ENCODE measurements at regions not wholly inside any gene's neighbourhood (a gene's known extent, or its start where the extent isn't known, plus 50 kb on each side); places are given as distances from the start of the nearest gene placed in this dataset.

DNA sequence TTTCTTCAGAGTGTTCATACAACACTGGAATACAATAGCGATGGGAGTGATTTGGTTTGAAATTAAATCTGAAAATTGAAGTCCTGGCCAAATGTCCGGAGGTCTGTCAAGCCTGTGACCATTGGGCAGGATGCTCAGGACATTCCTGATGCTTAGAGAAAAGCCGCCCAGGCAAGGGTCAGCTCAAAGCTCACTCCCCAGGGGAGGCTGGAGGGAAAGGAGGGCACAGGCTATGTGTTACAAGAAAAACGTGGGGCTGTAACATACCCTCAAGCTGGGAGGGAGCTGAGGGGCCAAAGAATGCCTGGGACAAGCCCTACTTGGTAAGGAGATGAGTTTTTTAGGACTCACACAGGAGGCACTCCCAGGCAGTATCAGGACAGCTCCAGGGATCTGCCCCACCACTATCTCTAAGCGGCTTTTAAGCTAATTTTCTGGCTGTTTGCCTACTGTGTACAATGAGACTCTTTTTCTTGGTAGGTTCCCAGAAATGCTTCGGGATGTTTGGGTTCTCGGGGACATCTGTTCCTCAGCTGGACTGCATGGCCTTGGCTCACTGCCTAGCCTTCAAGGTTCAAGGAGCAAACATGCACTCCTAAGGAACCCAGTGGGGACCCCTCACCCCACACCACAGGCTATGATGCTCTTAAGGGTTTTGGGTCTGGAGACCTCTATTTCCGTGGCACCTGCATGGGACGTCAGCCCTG, 500.1 kb downstream of the BRD1 start:
- DNase-seq (ENCODE audit: low read depth in 2 of 2) = no peak

DNA sequence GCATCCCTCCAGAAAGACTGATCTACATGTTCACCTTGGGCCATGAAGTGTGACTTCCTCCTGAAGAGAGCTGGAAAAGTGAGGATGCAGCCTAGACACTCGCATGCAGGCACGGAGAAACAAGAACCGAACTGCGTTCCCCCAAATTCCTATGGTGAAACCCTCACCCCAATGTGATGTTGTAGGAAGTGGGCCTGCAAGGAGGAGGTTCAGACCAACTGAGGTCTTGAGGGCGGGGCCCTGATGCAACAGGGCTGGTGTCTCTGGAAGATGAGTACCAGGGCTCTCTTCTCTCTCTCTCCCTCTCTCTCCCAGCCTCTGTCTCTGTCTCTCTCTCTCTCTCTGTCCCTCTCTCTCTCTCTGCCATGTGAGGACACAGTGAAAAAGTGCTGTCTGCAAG, 501.1 kb downstream of the BRD1 start:
- no peak for DNase-seq (ENCODE audit: low read depth in 2 of 2)

DNA sequence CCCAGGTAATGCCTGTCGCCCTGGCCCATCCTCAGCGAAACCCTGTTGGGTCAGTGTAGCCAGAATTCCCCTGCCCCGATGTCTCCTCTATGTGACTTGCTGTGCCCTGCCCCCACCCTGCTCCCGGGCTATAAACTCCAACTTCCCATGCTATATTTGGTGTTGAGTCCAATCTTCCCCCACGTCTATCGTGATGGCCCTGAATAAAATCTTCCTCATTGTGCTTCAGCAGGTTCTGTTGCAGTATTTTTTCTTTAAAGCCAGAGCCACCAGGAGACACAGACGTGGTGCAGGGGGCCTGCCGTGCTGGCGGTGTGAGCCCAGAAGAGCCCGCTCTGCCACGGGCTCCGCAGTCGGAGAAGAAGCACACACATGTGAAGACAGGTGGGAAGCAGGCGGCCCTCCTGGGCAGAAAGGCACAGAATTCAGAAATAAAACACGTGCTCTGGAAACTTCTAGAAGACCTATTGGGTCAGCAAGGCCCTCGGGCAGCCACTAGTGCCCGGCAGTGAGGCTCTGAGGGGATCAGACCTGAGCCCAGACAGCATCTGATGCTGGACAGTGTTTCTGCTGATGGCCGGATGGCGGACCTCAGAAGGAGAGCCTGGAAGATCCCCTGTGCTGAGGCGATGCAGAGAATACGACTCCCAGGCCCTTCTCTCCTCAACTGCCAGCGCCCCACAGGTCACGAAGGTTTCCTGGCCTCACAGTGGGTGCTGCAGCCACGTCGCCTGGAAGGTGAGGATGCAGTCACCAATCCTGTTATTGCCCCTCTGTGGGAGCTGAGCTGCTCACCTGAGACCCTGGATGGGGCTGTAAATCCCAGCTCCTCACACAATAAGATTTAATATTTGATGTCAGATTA, 501.9 kb downstream of the BRD1 start:
- DNase-seq (ENCODE audit: low read depth in 2 of 2) = no peak

DNA sequence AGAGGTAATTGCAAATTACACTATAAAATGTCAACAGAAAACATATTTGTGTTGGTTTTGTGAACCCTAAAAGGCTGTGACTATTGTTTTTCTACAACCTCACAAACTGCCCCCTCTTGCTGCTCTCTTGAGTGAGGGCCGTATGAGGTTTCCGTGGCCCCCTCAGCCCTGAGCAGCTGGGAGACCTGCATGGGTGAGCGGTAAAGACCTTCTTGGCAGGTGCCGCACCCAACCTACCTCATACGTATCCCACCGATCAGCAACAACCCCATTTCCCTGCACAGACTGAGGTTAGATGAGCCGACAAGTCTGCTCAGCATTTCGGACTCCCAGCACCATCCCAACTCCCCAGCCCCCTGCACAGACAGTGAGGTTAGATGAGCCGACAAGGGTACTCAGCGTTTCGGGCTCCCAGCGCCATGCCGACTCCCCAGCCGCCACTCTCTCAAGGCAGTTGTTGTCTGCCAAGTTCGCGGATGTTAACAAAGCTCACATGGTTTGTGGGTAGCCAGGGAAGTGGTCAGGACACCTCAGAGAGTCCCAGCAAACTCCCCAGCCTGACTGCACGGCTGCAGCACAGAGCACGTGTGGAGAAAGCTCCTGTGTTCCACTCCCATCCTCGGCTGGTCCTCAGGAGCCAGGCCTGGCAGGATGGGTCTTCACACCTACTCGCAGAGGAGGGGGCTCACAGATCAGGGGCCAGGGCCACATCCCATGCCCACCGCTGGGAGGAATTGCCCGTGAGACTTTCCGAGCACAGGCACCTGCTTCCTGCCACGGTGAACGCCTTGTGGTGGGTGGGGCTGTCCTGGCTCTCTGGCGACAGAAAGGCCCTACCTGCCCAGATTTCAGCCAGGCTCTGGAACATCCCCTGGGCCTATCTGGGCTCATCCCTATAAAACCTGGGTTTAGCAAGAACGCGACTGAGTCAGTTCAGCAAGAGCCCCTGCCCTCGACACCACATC, 502.9 kb downstream of the BRD1 start:
- no peak for DNase-seq (ENCODE audit: low read depth in 2 of 2)

- DNase-seq (ENCODE audit: low read depth in 2 of 2) = no peak
Observed at GRCh38 chr22:49323751-49324415, 503.8 kb downstream of the BRD1 start.

GRCh38 chr22:49322861-49323622, 504.6 kb downstream of the BRD1 start:
- DNase-seq (ENCODE audit: low read depth in 2 of 2) = no peak

DNA sequence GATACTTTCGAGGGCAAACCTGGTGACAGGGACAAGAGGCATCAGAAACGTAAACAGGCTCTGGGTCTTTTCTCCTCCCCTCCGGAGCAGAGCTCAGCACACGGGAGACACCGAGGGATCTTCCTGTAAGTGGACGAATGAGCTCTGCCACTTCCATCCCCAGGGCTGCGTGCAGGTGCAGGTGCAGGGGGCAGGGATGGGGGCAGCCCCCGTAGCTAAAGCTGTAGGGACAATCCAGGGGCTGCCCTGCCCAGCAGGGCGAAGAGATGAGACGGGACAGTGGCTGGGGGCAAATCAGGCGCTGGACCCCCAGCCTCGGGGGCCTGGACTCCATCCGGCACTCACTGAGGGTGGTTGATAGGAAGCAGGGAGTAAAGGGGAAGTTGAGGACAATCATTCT, 505.4 kb downstream of the BRD1 start:
- DNase-seq (ENCODE audit: low read depth in 2 of 2) = no peak

DNA sequence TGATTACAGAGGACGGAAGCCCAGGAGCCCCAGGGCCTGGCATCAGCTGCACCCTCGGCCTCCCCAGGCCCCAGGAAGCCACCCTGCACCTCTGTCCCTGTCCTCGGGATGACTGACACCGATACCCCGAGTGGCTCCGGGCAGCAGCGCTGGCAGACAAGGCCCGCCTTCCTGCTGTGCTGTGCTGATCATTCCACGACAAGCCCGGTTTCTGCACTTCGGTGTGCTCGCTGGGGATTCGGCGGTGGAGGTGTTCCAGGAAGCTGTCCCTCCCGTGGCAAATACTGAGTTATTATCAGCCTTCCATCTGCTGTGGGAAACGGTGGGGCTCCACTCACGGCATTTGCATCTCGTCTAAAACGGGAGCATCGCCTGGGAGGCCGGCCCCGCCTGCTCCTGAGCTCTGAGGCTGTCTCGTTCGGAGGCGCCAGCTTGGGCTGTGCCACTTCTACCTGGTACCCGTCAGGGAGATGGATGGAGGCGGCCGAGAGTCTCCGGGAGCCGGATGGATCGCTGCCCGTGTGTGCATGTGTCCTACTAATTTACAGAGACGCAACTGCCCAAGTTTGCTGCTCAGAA, 506.1 kb downstream of the BRD1 start:
- no peak for DNase-seq (ENCODE audit: low read depth in 2 of 2)

DNA sequence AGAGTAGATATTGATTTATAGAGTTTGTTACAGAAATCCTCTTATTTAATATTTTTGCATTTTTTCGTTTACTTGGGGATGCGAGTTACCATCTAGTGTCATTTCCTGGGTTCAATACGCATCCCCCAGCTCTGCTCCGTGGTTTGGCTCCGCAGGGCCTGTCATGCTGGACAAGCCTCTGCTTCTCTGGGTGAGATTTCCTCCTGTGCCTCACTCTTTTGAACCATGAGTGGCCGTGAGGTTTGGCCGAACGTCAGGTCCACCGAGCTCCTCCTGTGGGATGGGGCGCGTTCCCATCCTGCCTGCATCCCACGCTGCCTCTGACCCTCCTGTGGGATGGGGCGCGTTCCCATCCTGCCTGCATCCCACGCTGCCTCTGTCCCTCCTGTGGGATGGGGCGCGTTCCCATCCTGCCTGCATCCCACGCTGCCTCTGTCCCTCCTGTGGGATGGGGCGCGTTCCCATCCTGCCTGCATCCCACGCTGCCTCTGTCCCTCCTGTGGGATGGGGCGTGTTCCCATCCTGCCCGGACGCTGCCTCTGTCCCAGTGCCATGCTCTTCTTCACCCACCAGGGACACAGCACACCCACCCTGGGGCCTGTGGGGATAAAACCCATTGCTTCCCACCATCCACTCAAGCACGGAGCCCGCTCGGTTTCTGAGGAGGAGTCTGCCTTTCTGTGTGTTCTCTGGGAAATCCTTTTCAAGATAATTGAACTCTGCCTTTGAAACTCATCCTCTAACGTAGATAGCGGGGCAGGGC, 506.8 kb downstream of the BRD1 start:
- DNase-seq (ENCODE audit: low read depth in 2 of 2) = no peak

GRCh38 chr22:49317369-49317768, 510.3 kb downstream of the BRD1 start:
- no peak for DNase-seq (ENCODE audit: low read depth in 2 of 2)

DNA sequence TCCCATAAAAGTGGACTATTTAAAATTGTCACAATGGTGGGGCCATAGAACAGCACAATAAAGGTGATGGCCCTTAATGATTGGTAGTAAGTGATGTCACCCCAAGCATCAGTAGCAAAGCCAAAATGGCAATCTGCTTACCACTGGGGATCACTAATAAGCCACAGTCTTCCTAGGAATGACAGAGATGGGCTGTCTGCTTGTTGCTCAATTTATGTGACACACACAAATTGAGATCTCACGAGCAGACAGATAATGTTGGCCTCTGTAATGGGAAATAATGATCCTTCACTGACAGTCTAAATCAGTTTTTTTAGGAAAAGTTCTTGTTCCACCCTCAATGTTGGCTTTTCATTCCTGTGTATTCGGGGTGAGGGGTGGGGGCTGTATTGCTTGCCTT, 515.1 kb downstream of the BRD1 start:
- no peak for DNase-seq (ENCODE audit: low read depth in 2 of 2)

DNA sequence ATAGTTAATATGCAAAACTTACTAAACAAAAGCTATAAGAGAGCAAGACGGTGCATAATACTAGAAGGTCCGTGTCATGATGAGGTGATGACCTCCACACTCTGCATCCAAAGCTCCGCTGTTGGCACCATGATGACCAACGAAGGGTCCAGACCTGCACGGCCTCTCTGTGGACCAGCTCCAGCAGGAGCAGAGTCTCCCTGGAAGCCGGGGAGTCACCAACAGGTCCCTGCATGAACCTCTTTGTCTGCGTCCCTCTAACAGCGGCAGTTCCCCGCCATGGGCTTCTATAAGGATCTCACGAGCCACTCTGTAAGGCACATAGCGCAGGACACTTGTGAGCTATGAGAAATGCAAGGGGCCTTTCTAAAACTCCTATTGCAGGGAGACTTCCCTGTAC, 517.3 kb downstream of the BRD1 start:
- DNase-seq (ENCODE audit: low read depth in 2 of 2) = no peak

DNA sequence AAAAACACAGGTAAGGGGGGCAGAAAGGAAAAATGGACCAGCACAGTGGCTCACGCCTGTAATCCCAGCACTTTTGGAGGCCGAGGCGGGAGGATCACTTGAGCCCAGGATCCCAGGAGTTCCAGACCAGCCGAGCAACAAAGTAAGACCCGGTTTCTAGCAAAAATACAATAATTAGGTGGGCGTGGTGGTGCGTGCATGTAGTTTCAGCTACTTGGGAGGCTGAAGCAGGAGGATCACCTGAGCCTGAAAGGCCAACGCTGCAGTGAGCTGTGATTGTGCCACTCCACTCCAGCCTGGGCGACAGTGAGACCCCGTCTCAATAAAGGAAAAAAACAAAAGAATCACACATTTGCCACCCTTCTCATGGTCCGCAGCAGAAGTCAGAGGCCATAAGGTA, 519.4 kb downstream of the BRD1 start:
- DNase-seq (ENCODE audit: low read depth in 2 of 2) = no peak

GRCh38 chr22:49307870-49308269, 519.8 kb downstream of the BRD1 start:
- no peak for DNase-seq (ENCODE audit: low read depth in 2 of 2)

GRCh38 chr22:49307481-49307830, 520.2 kb downstream of the BRD1 start:
- no peak for DNase-seq (ENCODE audit: low read depth in 2 of 2)

DNA sequence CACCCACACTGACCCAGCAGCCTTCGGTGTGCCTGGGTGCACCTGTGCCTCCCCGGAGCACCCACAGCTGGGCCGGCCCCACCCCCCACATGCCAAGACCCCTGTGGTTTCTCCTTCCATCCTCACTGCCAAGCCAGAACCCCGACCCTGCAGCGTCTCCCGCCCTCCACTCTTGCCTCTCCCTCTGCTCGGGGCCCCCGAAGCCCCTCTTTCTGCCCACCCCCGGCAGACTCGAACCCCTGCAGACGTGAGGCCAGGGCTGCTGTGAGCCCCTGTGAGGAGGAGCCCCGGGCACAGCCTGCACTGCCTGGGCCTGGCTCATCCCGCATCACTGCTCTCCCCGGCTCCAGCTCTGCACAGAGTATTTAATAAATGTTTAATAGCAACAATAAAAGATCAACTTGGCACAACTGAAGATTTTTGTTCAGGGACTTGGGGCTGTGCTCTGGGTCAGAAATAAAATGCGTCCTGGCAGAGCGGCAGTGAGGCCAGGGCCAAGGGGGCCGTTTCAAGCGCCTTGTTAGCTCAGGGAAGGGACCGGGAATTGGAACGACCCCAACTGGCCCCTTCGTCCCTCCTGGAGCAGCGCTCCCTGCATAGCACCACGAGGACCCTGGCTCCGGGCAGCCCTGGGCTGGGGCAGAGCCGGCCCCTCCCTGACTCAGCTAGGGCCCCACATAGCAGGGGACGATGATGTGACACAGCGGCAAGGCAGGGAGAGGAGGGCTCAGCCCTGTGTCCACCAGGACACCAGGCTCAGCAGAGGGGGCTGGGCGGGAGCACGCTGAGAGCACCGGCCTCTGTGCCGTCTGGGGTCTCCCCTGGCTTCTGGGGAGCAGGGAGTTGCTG, 520.8 kb downstream of the BRD1 start:
- DNase-seq (ENCODE audit: low read depth in 2 of 2) = no peak

- DNase-seq (ENCODE audit: low read depth in 2 of 2) = no peak
Observed at GRCh38 chr22:49305966-49306631, 521.6 kb downstream of the BRD1 start.
